Small intestine (tissue), 7 donors: ENCODE measurements at regions not wholly inside any gene's neighbourhood (a gene's known extent, or its start where the extent isn't known, plus 50 kb on each side); places are given as distances from the start of the nearest gene placed in this dataset.

Source experiments
- DNase-seq, 2 donors: peaks; one replicate each; pipeline versions ENCODE4 v3.0.0 to v3.0.0-alpha.2; 2013
- FAIRE-seq: peaks from 2 replicates; lab custom pipeline; 2012; peaks lifted over from hg19 to GRCh38; lab: Jason Lieb, UNC
- H3K27ac ChIP-seq, 3 donors: one replicate each; pipeline ENCODE4 v1.5.1; 2013; ENCODE audit warnings: low read length in 2 of 3, mild to moderate bottlenecking in 2 of 3, control low read depth in 1 of 3, inconsistent platforms in 1 of 3, low read depth in 1 of 3, moderate library complexity in 1 of 3
- H3K27me3 ChIP-seq, 3 donors: one replicate each; pipeline ENCODE4 v1.6.1; 2013; ENCODE audit warnings: low read length in 3 of 3, inconsistent platforms in 1 of 3; ENCODE audit not compliant: control insufficient read depth in 3 of 3, insufficient read depth in 3 of 3
- H3K36me3 ChIP-seq, 3 donors: one replicate each; pipeline ENCODE4 v1.6.1; 2013; ENCODE audit warnings: low read length in 3 of 3, inconsistent platforms in 1 of 3, low read depth in 1 of 3, mild to moderate bottlenecking in 1 of 3, moderate library complexity in 1 of 3; ENCODE audit not compliant: control insufficient read depth in 3 of 3, insufficient read depth in 2 of 3
- H3K4me1 ChIP-seq, 3 donors: one replicate each; pipeline ENCODE4 v1.6.1; 2013; ENCODE audit warnings: low read length in 2 of 3, inconsistent platforms in 1 of 3, low read depth in 1 of 3, mild to moderate bottlenecking in 1 of 3, moderate library complexity in 1 of 3; ENCODE audit not compliant: control insufficient read depth in 3 of 3, insufficient read depth in 2 of 3
- H3K4me3 ChIP-seq, 3 donors: one replicate each; pipeline ENCODE4 v1.5.1; 2013; ENCODE audit warnings: low read length in 3 of 3, control low read depth in 1 of 3, inconsistent platforms in 1 of 3, low read depth in 1 of 3, mild to moderate bottlenecking in 1 of 3, moderate library complexity in 1 of 3
- H3K9me3 ChIP-seq, 2 donors: one replicate each; pipeline ENCODE4 v1.6.1; 2013; ENCODE audit warnings: low read depth in 1 of 2, low read length in 1 of 2; ENCODE audit not compliant: control insufficient read depth in 2 of 2, insufficient read depth in 1 of 2
- WGBS, 3 donors: extraction: QIAGEN DNeasy Blood & Tissue Kit; methylation state at CpG; one replicate each; pipeline ENCODE4 v1.1.7; 2013; 5-methylcytosine and 5-hydroxymethylcytosine counted together
- donor health status: healthy with polysubstance abuse.
- donor health status: control.
- donor health status: control.
- donor health status: Bipolar disorder and iron deficiency.
- donor health status: healthy.

GRCh38 chr7:12757443-12757842 lies 70.0 kb downstream of the ARL4A start:
- no peak for FAIRE-seq
- 43 to 67% (median 46%) methylated on average over 3 of the region's 3 CpGs for whole genome bisulfite sequencing, 3 donors
- DNase-seq = no peak
- Histone ChIP-seq H3K27ac (no peak overlapping the region), H3K4me1 (no peaks in the 10 kb centered on the region), H3K27me3 (no peaks in the 10 kb centered on the region), H3K36me3 (no peaks in the 10 kb centered on the region), H3K4me3 (no peak overlapping the region), H3K9me3 (no peaks in the 10 kb centered on the region)

- DNase-seq (peak in 1 of 2 donors; percentile 10), FAIRE-seq (no peak)
- H3K36me3 ChIP-seq = no peaks in the 10 kb centered on the region
- H3K27me3 ChIP-seq = no peaks in the 10 kb centered on the region
- H3K27ac ChIP-seq = no peak overlapping the region
- no peaks in the 10 kb centered on the region for H3K9me3 ChIP-seq
- no peaks in the 10 kb centered on the region for H3K4me1 ChIP-seq
- 32 to 38% (median 36%) methylated on average over 1 of the region's 1 CpG for WGBS, 3 donors
- no peak overlapping the region for H3K4me3 ChIP-seq
Observed at GRCh38 chr7:12759151-12759550, 71.7 kb downstream of the ARL4A start.

DNA sequence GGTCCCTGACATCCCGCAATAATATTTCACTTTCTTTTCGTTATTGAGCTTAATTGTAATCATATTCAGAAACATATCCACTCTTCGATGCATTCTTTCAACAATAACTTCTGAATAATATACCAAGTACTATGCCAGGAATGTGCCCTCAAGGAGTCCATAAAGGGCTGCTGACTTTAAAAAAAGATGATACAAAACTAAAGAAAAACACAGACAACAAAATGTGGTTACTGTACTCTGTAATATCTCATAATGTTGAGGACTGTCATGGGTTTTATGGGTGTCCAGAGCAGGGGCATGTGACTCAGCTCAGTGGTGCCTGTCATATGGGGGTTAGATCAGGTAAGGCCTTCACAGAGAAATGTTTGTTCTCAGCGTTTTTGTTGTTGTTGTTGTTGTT lies 73.7 kb downstream of the ARL4A start:
- Histone ChIP-seq H3K36me3 (no peaks in the 10 kb centered on the region), H3K9me3 (no peaks in the 10 kb centered on the region), H3K27me3 (no peaks in the 10 kb centered on the region), H3K4me3 (no peak overlapping the region), H3K27ac (no peak overlapping the region), H3K4me1 (no peaks in the 10 kb centered on the region)
- 87 to 90% (median 89%) methylated on average over 4 of the region's 4 CpGs for WGBS, 3 donors
- DNase-seq (no peak), FAIRE-seq (no peak)

GRCh38 chr7:12761691-12762090 lies 74.3 kb downstream of the ARL4A start:
- 84 to 88% (median 87%) methylated on average over 4 of the region's 4 CpGs for WGBS, 3 donors
- Histone ChIP-seq H3K4me3 (no peak overlapping the region), H3K4me1 (no peaks in the 10 kb centered on the region), H3K27me3 (no peaks in the 10 kb centered on the region), H3K36me3 (no peaks in the 10 kb centered on the region), H3K27ac (no peak overlapping the region), H3K9me3 (no peaks in the 10 kb centered on the region)
- DNase-seq (no peak), FAIRE-seq (no peak)

DNA sequence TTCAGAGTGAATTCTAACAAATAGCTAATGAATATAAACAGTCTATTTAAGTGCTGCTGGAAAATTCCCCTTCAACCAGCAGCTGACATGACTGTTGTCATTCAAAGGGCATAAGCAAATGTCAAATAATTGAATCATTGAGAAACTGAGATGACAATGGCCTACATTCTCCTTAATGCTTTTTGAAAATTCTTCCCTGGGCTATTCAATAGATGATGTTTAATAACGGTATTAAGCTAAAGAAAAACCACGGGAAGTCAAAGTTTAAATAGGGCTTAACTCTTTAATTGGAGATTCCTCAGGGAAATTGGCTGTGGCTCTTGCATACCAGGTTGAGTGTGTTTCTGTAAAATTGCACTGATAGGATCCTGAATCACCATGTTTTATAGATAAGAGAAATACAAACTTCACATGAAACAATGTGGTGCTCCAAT lies 77.0 kb downstream of the ARL4A start:
- Histone ChIP-seq H3K27ac (no peak overlapping the region), H3K9me3 (no peaks in the 10 kb centered on the region), H3K36me3 (no peaks in the 10 kb centered on the region), H3K4me3 (no peak overlapping the region), H3K4me1 (no peaks in the 10 kb centered on the region), H3K27me3 (no peaks in the 10 kb centered on the region)
- no peak for DNase-seq
- WGBS, 3 donors = 71 to 84% (median 73%) methylated on average over 2 of the region's 2 CpGs
- no peak for FAIRE-seq

GRCh38 chr7:12765431-12766100 lies 78.1 kb downstream of the ARL4A start:
- WGBS, 3 donors = 61 to 78% (median 68%) methylated on average over 2 of the region's 2 CpGs
- no peak overlapping the region for H3K27ac ChIP-seq
- no peaks in the 10 kb centered on the region for H3K36me3 ChIP-seq

GRCh38 chr7:12766416-12766815 lies 79.0 kb downstream of the ARL4A start:
- H3K36me3 ChIP-seq = no peaks in the 10 kb centered on the region
- no peak overlapping the region for H3K27ac ChIP-seq
- no peak for DNase-seq
- no peak for FAIRE-seq
- peaks cover 0 to 5% (median 0%) of the 10 kb centered on the region in 3 donors for H3K4me1 ChIP-seq
- no peaks in the 10 kb centered on the region for H3K27me3 ChIP-seq
- H3K4me3 ChIP-seq = no peak overlapping the region
- no peaks in the 10 kb centered on the region for H3K9me3 ChIP-seq

More at GRCh38 chr7:12765431-12766100, 78.1 kb downstream of the ARL4A start:
- no peak overlapping the region for H3K4me3 ChIP-seq
- H3K4me1 ChIP-seq = peaks cover 0 to 5% (median 0%) of the 10 kb centered on the region in 3 donors
- H3K9me3 ChIP-seq = no peaks in the 10 kb centered on the region
- FAIRE-seq (no peak), DNase-seq (no peak)
- no peaks in the 10 kb centered on the region for H3K27me3 ChIP-seq

DNA sequence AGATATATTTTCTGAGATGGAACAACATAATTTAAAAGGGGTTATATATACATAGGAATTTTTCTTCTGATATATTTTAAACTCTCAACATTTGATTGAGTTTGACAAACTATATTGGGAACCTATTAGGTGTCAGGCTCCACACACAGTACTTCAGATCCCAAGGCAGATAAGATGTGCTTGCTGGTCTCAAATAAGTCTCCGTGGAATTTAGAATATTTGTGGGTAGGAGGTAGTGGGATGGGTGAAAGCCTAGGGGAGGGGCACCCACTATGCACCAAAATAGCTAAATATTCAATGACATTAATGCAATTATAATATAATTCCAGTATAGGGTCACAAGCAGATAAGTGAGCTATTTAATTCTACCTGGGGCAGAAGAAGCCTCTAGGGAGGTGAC lies 81.5 kb downstream of the ARL4A start:
- no peak for FAIRE-seq
- WGBS, 3 donors = 53 to 82% (median 63%) methylated on average over 1 of the region's 1 CpG

DNA sequence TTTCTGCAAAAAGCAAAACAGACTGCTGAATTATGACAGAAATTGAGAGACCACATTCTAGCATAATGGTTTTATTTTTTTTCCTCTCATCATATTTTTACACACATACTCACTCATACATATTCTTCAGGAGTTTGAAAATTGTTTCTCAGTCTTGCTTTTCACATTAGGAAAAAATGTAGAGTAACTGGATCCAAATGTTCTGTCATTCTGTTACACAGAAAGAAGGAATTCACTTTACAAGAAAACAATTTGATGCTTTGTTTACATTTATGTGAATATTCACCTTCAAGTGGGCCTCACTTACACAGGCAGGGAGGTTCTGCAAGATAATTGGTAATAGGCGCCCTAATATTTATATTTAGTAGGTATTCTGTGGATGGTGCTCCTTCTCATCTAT lies 82.0 kb downstream of the ARL4A start:
- no peak for FAIRE-seq
- 79 to 89% (median 88%) methylated on average over 1 of the region's 1 CpG for WGBS, 3 donors
- H3K9me3 ChIP-seq = no peaks in the 10 kb centered on the region

More for the DNA sequence above, 81.5 kb downstream of the ARL4A start:
- Histone ChIP-seq H3K36me3 (no peaks in the 10 kb centered on the region), H3K4me1 (peaks cover 0 to 5% (median 0%) of the 10 kb centered on the region in 3 donors), H3K27ac (no peak overlapping the region), H3K4me3 (no peak overlapping the region), H3K9me3 (no peaks in the 10 kb centered on the region), H3K27me3 (no peaks in the 10 kb centered on the region)
- DNase-seq = no peak

More for the DNA sequence above, 82.0 kb downstream of the ARL4A start:
- no peaks in the 10 kb centered on the region for H3K27me3 ChIP-seq
- no peaks in the 10 kb centered on the region for H3K36me3 ChIP-seq
- H3K4me1 ChIP-seq = peaks cover 0 to 5% (median 0%) of the 10 kb centered on the region in 3 donors
- H3K4me3 ChIP-seq = no peak overlapping the region
- H3K27ac ChIP-seq = no peak overlapping the region
- no peak for DNase-seq
